HG02870 (cell line): ENCODE measurements at regions not wholly inside any gene's neighbourhood (a gene's known extent, or its start where the extent isn't known, plus 50 kb on each side); places are given as distances from the start of the nearest gene placed in this dataset.
"Not testable (repeated sequence)": the region's sequence is repeated elsewhere in the genome, so short reads cannot be mapped to it uniquely, and the experiment has no call there.

Source experiments
- ATAC-seq: cut with Tn5 transposase; IDR thresholded peaks from one replicate; pipeline ENCODE4 v1.9.1; 2021; ENCODE audit warnings: mild to moderate bottlenecking, moderate library complexity; ENCODE audit not compliant: unreplicated experiment

- no peak for ATAC-seq
Measured at GRCh38 chr4:165810726-165811125, 62.3 kb upstream of the TLL1 start.

DNA sequence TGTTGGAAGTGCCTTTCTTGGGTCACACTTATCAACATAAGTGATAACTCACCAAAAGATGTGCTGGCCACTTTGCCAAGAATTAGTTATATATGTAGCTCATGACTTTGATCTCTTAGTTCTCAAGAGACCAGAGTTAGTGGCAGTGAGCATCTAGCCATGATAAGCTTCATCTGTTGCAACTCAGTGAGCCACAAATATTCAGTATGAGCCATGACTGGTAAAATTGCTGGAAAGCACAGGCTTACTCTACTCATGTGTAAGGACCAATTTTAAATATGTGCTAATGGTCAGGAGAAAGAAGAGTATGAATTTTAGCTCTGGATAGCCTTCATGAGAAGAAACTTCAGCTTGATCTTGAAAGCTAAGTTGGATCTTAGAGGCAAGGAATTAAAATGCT is 59.4 kb upstream of the TLL1 start:
- ATAC-seq: no peak

DNA sequence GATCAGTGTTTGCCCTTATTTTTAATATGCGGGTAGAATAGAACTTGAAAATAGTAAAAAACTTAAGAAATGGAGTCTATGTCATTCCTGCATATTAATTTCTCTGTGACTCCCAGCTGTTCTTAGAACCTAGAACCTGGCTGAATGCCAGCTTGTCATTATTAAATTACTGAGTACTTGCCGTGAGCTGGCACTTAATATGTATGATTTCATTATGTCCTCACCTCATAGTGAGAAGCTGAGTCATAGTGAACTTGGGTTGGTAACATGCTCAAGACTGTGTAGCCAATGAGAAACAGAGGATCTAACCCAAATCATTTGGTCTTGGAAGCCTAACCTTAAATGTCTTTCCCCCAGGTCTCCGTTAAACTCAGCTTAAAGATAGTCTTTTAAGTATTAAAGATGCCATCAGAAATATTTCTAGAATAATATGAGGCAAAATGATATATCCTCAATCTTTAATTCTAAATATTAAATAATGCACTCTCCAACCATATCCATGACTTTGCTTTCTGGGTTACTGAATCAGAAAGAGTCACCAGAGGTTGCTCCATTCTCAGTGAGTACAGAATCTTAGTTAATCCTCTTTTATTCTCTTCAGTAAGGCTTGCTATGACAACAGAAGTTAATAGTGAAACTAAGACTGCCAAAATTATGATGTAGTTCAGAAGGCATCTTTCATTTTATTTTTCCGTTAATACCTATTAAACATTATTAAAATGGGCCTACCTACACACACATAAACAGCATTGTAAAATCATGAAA is 58.6 kb upstream of the TLL1 start:
- ATAC-seq: no peak

- ATAC-seq: not testable (repeated sequence)
Measured at GRCh38 chr4:165819126-165819525, 53.9 kb upstream of the TLL1 start.
